IMR-90 (cell line): ENCODE measurements at regions not wholly inside any gene's neighbourhood (a gene's known extent, or its start where the extent isn't known, plus 50 kb on each side); places are given as distances from the start of the nearest gene placed in this dataset.

Experiments
- ATAC-seq: fragments of 200-7000 bp; cut with Tn5 transposase; 2 replicates; pipeline ENCODE4 v1.9.1; 2020; ENCODE audit warnings: low read depth, mild to moderate bottlenecking, moderate library complexity
- BruUV-seq: library from RNA; stranded (reverse); fragments of 400-500 nt; replicated peaks from 2 replicates; lab custom pipeline; 2021; lab: Mats Ljungman, UMichigan
- CTCF ChIA-PET: fragments of 300-600 bp; formaldehyde crosslinking; extraction: SDS; loops from one replicate; lab custom pipeline; 2021; ENCODE audit warnings: antibody characterized with exemption; lab: Yijun Ruan, JAX
- POLR2A ChIA-PET: fragments of 300-600 bp; sonication (Branson Sonifier 250); formaldehyde crosslinking; loops from one replicate; lab custom pipeline; 2022; ENCODE audit warnings: antibody characterized with exemption; ENCODE audit not compliant: unreplicated experiment; lab: Charles Lee
- DNase-seq: peaks from one replicate; pipeline ENCODE4 v3.0.0; 2013
- H2AFZ ChIP-seq: replicated peaks from 2 replicates; pipeline ENCODE3; 2013; ENCODE audit warnings: low read length, mild to moderate bottlenecking; ENCODE audit not compliant: poor library complexity
- H2AK5ac ChIP-seq: 2 replicates; pipeline ENCODE4 v1.6.1; 2013; ENCODE audit warnings: low read depth, low read length, inconsistent platforms
- H2AK9ac ChIP-seq: replicated peaks from 2 replicates; pipeline ENCODE3; 2013; ENCODE audit warnings: mild to moderate bottlenecking, low read depth, low read length, moderate library complexity; ENCODE audit not compliant: poor library complexity
- H2BK120ac ChIP-seq: 2 replicates; pipeline ENCODE4 v1.6.1; 2013; ENCODE audit warnings: low read depth, low read length, inconsistent platforms
- H2BK15ac ChIP-seq: 3 replicates; pipeline ENCODE4 v1.6.1; 2013; ENCODE audit warnings: low read depth, low read length, inconsistent platforms
- H2BK20ac ChIP-seq: 2 replicates; pipeline ENCODE4 v1.6.1; 2013; ENCODE audit warnings: low read depth, mild to moderate bottlenecking, inconsistent platforms, low read length, moderate library complexity
- H2BK5ac ChIP-seq: 2 replicates; pipeline ENCODE4 v1.6.1; 2013; ENCODE audit warnings: mild to moderate bottlenecking, low read depth, low read length, inconsistent platforms; ENCODE audit not compliant: poor library complexity, severe bottlenecking
- H3K14ac ChIP-seq: replicated peaks from 2 replicates; pipeline ENCODE4 v1.6.1; 2013; ENCODE audit warnings: low read depth, low read length, inconsistent platforms
- H3K18ac ChIP-seq: 2 replicates; pipeline ENCODE4 v1.6.1; 2013; ENCODE audit warnings: low read depth, low read length, control low read depth
- H3K23ac ChIP-seq: 2 replicates; pipeline ENCODE4 v1.6.1; 2013; ENCODE audit warnings: low read depth, low read length, inconsistent platforms
- H3K27ac ChIP-seq: 2 replicates; pipeline ENCODE4 v1.5.1; 2013; ENCODE audit warnings: mild to moderate bottlenecking, control low read depth, low read length; ENCODE audit not compliant: insufficient read depth
- H3K27me3 ChIP-seq: 2 replicates; pipeline ENCODE4 v1.6.1; 2013; ENCODE audit warnings: low read length; ENCODE audit not compliant: control insufficient read depth, insufficient read depth
- H3K36me3 ChIP-seq: 2 replicates; pipeline ENCODE4 v1.6.1; 2013; ENCODE audit warnings: low read length, mixed read lengths; ENCODE audit not compliant: control insufficient read depth, insufficient read depth
- H3K4ac ChIP-seq: 2 replicates; pipeline ENCODE4 v1.6.1; 2013; ENCODE audit warnings: low read depth, low read length, inconsistent platforms
- H3K4me1 ChIP-seq: 2 replicates; pipeline ENCODE4 v1.6.1; 2013; ENCODE audit warnings: low read length, mixed read lengths; ENCODE audit not compliant: control insufficient read depth, insufficient read depth
- H3K4me2 ChIP-seq: 2 replicates; pipeline ENCODE4 v1.6.1; 2013; ENCODE audit warnings: low read depth, mild to moderate bottlenecking, control low read depth, low read length, moderate library complexity
- H3K4me3 ChIP-seq: 2 replicates; pipeline ENCODE4 v1.5.1; 2013; ENCODE audit warnings: low read depth, mild to moderate bottlenecking, control low read depth, low read length, moderate library complexity; ENCODE audit not compliant: insufficient read depth
- H3K56ac ChIP-seq: 2 replicates; pipeline ENCODE4 v1.6.1; 2013; ENCODE audit warnings: low read length, inconsistent platforms; ENCODE audit not compliant: insufficient read depth; ENCODE audit errors: extremely low read depth
- H3K79me1 ChIP-seq, 2 experiments: 2 replicates each; pipeline ENCODE4 v1.6.1; 2013; ENCODE audit warnings: low read length in 2 of 2, inconsistent platforms in 1 of 2, low read depth in 1 of 2
- H3K9ac ChIP-seq: 2 replicates; pipeline ENCODE4 v1.6.1; 2013; ENCODE audit warnings: low read depth, low read length, control low read depth
- H3K9me1 ChIP-seq: 2 replicates; pipeline ENCODE4 v1.6.1; 2013; ENCODE audit warnings: low read length, inconsistent platforms; ENCODE audit not compliant: insufficient read depth
- H3K9me3 ChIP-seq: 2 replicates; pipeline ENCODE4 v1.6.1; 2013; ENCODE audit warnings: low read length; ENCODE audit not compliant: control insufficient read depth, insufficient read depth
- H4K20me1 ChIP-seq: 2 replicates; pipeline ENCODE4 v1.6.1; 2013; ENCODE audit warnings: low read length, inconsistent platforms; ENCODE audit not compliant: insufficient read depth
- H4K5ac ChIP-seq: 2 replicates; pipeline ENCODE4 v1.6.1; 2013; ENCODE audit warnings: mild to moderate bottlenecking, low read depth, low read length, control low read depth
- H4K8ac ChIP-seq, 2 experiments: 2 replicates each; pipeline ENCODE4 v1.6.1; 2013; ENCODE audit warnings: low read depth in 2 of 2, low read length in 2 of 2, control low read depth in 1 of 2, inconsistent platforms in 1 of 2
- H4K91ac ChIP-seq: 2 replicates; pipeline ENCODE4 v1.6.1; 2013; ENCODE audit warnings: low read depth, low read length, inconsistent platforms; ENCODE audit not compliant: insufficient read depth
- CEBPB ChIP-seq: IDR thresholded peaks from 2 replicates; pipeline ENCODE4 v1.6.1; 2012; ENCODE audit warnings: low read depth, low read length, improper control_type of control experiment
- CHD1 ChIP-seq: IDR thresholded peaks from 2 replicates; pipeline ENCODE4 v1.6.1; 2012; ENCODE audit warnings: low read depth, low read length, improper control_type of control experiment
- FOS ChIP-seq: fragments of 150-350 bp; IDR thresholded peaks from 2 replicates; pipeline ENCODE4 v1.6.1; 2016; ENCODE audit warnings: low read depth, low read length
- NFE2L2 ChIP-seq: fragments of 150-350 bp; IDR thresholded peaks from 2 replicates; pipeline ENCODE4 v1.6.1; 2016; ENCODE audit warnings: low read depth, mild to moderate bottlenecking, low read length
- POLR2A ChIP-seq: IDR thresholded peaks from 2 replicates; pipeline ENCODE4 v1.6.1; 2012; ENCODE audit warnings: mild to moderate bottlenecking, low read depth, low read length
- RAD21 ChIP-seq: IDR thresholded peaks from 2 replicates; pipeline ENCODE4 v1.6.1; 2012; ENCODE audit warnings: low read length, improper control_type of control experiment
- RCOR1 ChIP-seq: IDR thresholded peaks from 2 replicates; pipeline ENCODE4 v1.6.1; 2012; ENCODE audit warnings: mild to moderate bottlenecking, low read length, improper control_type of control experiment; ENCODE audit not compliant: insufficient replicate concordance
- SMC3 ChIP-seq: fragments of 150-350 bp; IDR thresholded peaks from 2 replicates; pipeline ENCODE4 v1.6.1; 2016; ENCODE audit warnings: low read depth, mild to moderate bottlenecking, antibody characterized with exemption, low read length, moderate library complexity
- WGBS, 2 experiments: methylation state at CpG; one replicate each; pipeline versions ENCODE4 v1.1.5 to v1.1.7; 2013; ENCODE audit warnings: missing lambda C conversion rate in 2 of 2; ENCODE audit not compliant: insufficient read length in 1 of 2; ENCODE audit errors: extremely low coverage in 2 of 2; 5-methylcytosine and 5-hydroxymethylcytosine counted together
- dilution Hi-C: fragments of 300-500 bp; cut with HindIII; formaldehyde crosslinking; loops from one replicate; pipeline ENCODE4 v1.14.3; 2018; ENCODE audit warnings: low sequenced_read_pairs; ENCODE audit not compliant: unreplicated experiment
- in situ Hi-C: fragments of 300-500 bp; cut with MboI; formaldehyde crosslinking; loops from 3 replicates; pipeline ENCODE4 v1.14.3; 2019; ENCODE audit warnings: low sequenced_read_pairs, inconsistent platforms, mixed read lengths
- intact Hi-C: fragments of 100-400 bp; cut with micrococcal nuclease; formaldehyde crosslinking; loops from 2 replicates; pipeline ENCODE4 v1.10.0; 2022
- TF ChIP-seq, protein P1 (sequence below): conservative IDR thresholded peaks from 2 replicates; pipeline ENCODE4 v1.5.1; 2012; ENCODE audit warnings: mild to moderate bottlenecking, low read depth, low read length, improper control_type of control experiment

DNA sequence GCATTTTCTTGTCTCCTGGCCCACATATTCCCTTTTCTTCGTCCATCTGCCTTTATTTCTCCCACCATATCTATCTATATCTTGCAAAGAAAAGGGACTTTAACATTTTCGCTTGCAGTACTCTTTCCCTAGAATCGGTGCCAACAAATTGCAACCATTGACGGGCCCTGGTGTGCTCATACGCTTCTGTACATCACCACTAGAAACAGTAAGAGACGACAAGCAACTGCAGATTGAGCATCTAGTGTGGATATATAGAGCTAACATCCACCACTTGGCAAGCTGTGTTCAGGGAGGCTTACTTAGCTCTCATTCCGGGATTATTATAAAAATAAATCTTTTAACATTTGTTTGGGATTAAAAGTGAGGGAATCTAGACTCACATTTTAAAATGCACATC lies 230.8 kb upstream of the PKN2 start:
- H4K8ac ChIP-seq, result no peak overlapping the region
- no peak overlapping the region for H3K4me3 ChIP-seq
- H3K56ac ChIP-seq, result no peak overlapping the region
- no peaks in the 10 kb centered on the region for H3K9me3 ChIP-seq
- POLR2A ChIA-PET, result no interaction called here
- H2AK5ac ChIP-seq, result no peak overlapping the region
- no peaks in the 10 kb centered on the region for H3K79me1 ChIP-seq
- H3K9me1 ChIP-seq, result peaks cover 5% of the 10 kb centered on the region; the same call in 1 of the 2 replicates
- no peak overlapping the region for H2AFZ ChIP-seq
- H2BK20ac ChIP-seq, result no peak overlapping the region
- no peak overlapping the region for H3K4me2 ChIP-seq
- BruUV-seq, result no TSS peak
- dilution Hi-C loops, result no loop called here
- DNase-seq (no peak), ATAC-seq (no peak)
- H2BK5ac ChIP-seq, result no peak overlapping the region
- in situ Hi-C loops, result no loop called here
- H2BK120ac ChIP-seq, result no peak overlapping the region
- no peaks in the 10 kb centered on the region for H3K4me1 ChIP-seq
- H4K5ac ChIP-seq, result no peak overlapping the region
- H3K36me3 ChIP-seq, result no peaks in the 10 kb centered on the region
- no peaks in the 10 kb centered on the region for H4K20me1 ChIP-seq
- no peak overlapping the region for H3K18ac ChIP-seq
- H3K27me3 ChIP-seq, result no peaks in the 10 kb centered on the region
- H2AK9ac ChIP-seq, result no peak overlapping the region
- H3K14ac ChIP-seq, result no peak overlapping the region
- no peak overlapping the region for H3K27ac ChIP-seq
- intact Hi-C loops, result no loop called here
- H3K4ac ChIP-seq, result no peak overlapping the region
- WGBS, 2 experiments, result 0% methylated on average over 1 of the region's 7 CpGs; no CpG with 5 or more reads in 1 of the 2 experiments
- CTCF ChIA-PET, result interaction anchor here (1.7 kb wide), 1 partner anchor 9 kb away, joined by 3 read pairs; no protein-coding TSS in a partner anchor
- TF ChIP-seq, protein P1, sequence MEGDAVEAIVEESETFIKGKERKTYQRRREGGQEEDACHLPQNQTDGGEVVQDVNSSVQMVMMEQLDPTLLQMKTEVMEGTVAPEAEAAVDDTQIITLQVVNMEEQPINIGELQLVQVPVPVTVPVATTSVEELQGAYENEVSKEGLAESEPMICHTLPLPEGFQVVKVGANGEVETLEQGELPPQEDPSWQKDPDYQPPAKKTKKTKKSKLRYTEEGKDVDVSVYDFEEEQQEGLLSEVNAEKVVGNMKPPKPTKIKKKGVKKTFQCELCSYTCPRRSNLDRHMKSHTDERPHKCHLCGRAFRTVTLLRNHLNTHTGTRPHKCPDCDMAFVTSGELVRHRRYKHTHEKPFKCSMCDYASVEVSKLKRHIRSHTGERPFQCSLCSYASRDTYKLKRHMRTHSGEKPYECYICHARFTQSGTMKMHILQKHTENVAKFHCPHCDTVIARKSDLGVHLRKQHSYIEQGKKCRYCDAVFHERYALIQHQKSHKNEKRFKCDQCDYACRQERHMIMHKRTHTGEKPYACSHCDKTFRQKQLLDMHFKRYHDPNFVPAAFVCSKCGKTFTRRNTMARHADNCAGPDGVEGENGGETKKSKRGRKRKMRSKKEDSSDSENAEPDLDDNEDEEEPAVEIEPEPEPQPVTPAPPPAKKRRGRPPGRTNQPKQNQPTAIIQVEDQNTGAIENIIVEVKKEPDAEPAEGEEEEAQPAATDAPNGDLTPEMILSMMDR, result no peak
- TF ChIP-seq RAD21 (no peak), CHD1 (no peak), NFE2L2 (no peak), CEBPB (no peak), POLR2A (no peak), RCOR1 (no peak), SMC3 (no peak), FOS (no peak)
- H4K91ac ChIP-seq, result no peak overlapping the region
- no peak overlapping the region for H3K23ac ChIP-seq
- H2BK15ac ChIP-seq, result no peak overlapping the region
- no peak overlapping the region for H3K9ac ChIP-seq
